ENCODE measurements at regions not wholly inside any gene's neighbourhood (a gene's known extent, or its start where the extent isn't known, plus 50 kb on each side); places are given as distances from the start of the nearest gene placed in this dataset.

GRCh38 chr3:69602112-69602511 is 137.2 kb upstream of the MITF start:
- Histone ChIP-seq H3K9me3 (no peaks in the 10 kb centered on the region), H3K4me1 (no peaks in the 10 kb centered on the region), H3K4me3 (no peak overlapping the region), H3K36me3 (no peaks in the 10 kb centered on the region), H3K27me3 (peaks cover 6% of the 10 kb centered on the region), H3K27ac (no peak overlapping the region)
- TF ChIP-seq, protein P1, sequence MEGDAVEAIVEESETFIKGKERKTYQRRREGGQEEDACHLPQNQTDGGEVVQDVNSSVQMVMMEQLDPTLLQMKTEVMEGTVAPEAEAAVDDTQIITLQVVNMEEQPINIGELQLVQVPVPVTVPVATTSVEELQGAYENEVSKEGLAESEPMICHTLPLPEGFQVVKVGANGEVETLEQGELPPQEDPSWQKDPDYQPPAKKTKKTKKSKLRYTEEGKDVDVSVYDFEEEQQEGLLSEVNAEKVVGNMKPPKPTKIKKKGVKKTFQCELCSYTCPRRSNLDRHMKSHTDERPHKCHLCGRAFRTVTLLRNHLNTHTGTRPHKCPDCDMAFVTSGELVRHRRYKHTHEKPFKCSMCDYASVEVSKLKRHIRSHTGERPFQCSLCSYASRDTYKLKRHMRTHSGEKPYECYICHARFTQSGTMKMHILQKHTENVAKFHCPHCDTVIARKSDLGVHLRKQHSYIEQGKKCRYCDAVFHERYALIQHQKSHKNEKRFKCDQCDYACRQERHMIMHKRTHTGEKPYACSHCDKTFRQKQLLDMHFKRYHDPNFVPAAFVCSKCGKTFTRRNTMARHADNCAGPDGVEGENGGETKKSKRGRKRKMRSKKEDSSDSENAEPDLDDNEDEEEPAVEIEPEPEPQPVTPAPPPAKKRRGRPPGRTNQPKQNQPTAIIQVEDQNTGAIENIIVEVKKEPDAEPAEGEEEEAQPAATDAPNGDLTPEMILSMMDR (IDR thresholded peaks at IDR 0.05): no peak
- TF ChIP-seq POLR2AphosphoS5 (IDR thresholded peaks at IDR 0.05): no peak
- TF ChIP-seq EP300 (IDR thresholded peaks at IDR 0.05): no peak
- TF ChIP-seq POLR2A (IDR thresholded peaks at IDR 0.05): no peak
- 93% methylated on average over 4 of the region's 4 CpGs for WGBS
- no peak for DNase-seq (ENCODE audit: low spot score in 2 of 2)

DNA sequence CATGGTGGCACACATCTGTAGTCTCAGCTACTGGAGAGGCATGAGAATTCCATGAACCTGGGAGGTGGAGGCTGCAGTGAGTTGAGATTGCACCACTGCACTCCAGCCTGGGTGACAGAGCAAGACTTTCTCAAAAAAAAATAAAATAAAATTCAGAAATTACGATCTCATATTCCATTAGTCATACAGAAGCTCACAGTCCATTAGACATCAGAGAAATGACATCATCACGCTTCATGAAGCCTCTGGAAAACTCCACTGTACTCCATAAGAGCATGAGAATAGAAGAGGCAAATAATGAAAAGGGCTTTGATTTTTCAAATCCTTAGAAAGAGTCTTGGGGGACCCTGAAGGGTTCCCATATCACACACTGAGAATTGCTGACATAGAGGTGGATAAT is 145.0 kb upstream of the MITF start:
- WGBS: 93% methylated on average over 2 of the region's 2 CpGs
- Histone ChIP-seq H3K27me3 (no peaks in the 10 kb centered on the region), H3K4me3 (no peak overlapping the region), H3K27ac (no peak overlapping the region), H3K4me1 (no peaks in the 10 kb centered on the region), H3K36me3 (no peaks in the 10 kb centered on the region), H3K9me3 (no peaks in the 10 kb centered on the region)
- TF ChIP-seq POLR2AphosphoS5 (IDR thresholded peaks at IDR 0.05): no peak
- no peak for TF ChIP-seq POLR2A (IDR thresholded peaks at IDR 0.05)
- TF ChIP-seq, protein P1 (IDR thresholded peaks at IDR 0.05): no peak
- no peak for TF ChIP-seq EP300 (IDR thresholded peaks at IDR 0.05)
- DNase-seq (ENCODE audit: low spot score in 2 of 2): no peak

DNA sequence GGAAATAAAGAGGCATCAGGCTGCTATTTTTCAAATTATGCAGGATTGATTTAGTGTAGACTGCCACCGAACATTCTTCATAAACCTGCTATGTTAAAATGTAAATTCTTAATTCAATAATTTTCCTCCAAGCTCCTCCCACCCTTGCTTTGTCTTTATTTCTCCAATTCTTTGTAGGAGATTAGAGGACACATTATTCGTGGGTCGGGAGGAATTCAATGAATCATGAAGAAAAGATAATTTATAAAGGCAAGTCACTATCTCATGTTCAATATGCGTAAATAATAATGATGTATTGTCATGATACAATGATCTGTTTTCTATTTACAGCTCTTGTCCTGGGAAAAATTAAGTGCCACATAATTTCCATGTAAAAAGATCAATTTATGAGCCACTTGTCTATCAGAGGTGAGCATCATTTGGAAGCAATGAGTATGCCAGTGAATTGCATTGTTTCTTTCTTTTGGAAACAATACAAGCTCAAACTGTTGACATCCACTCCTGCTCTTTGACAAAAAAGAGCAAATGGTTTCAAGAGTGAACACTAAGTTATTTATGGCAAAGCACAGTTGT is 148.0 kb upstream of the MITF start:
- no peak for DNase-seq (ENCODE audit: low spot score in 2 of 2)
- TF ChIP-seq, protein P1 (IDR thresholded peaks at IDR 0.05): no peak
- TF ChIP-seq POLR2AphosphoS5 (IDR thresholded peaks at IDR 0.05): no peak
- TF ChIP-seq POLR2A (IDR thresholded peaks at IDR 0.05): no peak
- no peak for TF ChIP-seq EP300 (IDR thresholded peaks at IDR 0.05)
- no peaks in the 10 kb centered on the region for H3K36me3 ChIP-seq
- no peak overlapping the region for H3K27ac ChIP-seq
- no peak overlapping the region for H3K4me3 ChIP-seq
- no peaks in the 10 kb centered on the region for H3K4me1 ChIP-seq
- WGBS: 69% methylated on average over 4 of the region's 4 CpGs
- no peaks in the 10 kb centered on the region for H3K27me3 ChIP-seq
- peaks cover 9% of the 10 kb centered on the region for H3K9me3 ChIP-seq

GRCh38 chr3:69590111-69590510 is 149.2 kb upstream of the MITF start:
- no peak for DNase-seq (ENCODE audit: low spot score in 2 of 2)
- H3K36me3 ChIP-seq: no peaks in the 10 kb centered on the region

DNA sequence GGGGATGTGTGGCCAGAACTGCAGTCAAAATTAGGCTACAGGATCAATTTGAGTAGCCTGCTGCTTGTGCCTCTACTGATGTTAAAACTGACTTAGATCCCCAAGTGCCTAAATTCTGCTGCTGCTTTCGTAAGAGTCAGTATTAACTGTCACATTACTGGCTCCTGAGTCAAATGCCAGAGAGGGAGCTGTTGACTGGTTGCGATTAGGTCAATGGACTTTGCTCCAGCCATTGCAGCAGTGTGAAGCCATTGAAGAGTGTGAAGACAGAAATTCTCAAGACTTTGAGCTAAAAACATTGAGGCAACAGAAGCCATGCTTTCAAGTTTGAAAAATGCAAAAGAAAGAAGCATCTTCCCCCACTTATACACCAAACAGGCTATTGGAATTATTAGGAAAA is 151.1 kb upstream of the MITF start:
- TF ChIP-seq POLR2AphosphoS5 (IDR thresholded peaks at IDR 0.05): no peak
- no peak for DNase-seq (ENCODE audit: low spot score in 2 of 2)
- 93% methylated on average over 2 of the region's 2 CpGs for WGBS

More at GRCh38 chr3:69590111-69590510, 149.2 kb upstream of the MITF start:
- TF ChIP-seq POLR2A (IDR thresholded peaks at IDR 0.05) (no peak), POLR2AphosphoS5 (IDR thresholded peaks at IDR 0.05) (no peak), EP300 (IDR thresholded peaks at IDR 0.05) (no peak)
- TF ChIP-seq, protein P1 (IDR thresholded peaks at IDR 0.05): no peak
- H3K4me1 ChIP-seq: no peaks in the 10 kb centered on the region
- H3K27me3 ChIP-seq: no peaks in the 10 kb centered on the region
- H3K4me3 ChIP-seq: no peak overlapping the region
- peaks cover 12% of the 10 kb centered on the region for H3K9me3 ChIP-seq
- H3K27ac ChIP-seq: no peak overlapping the region

GRCh38 chr3:69585472-69585871 is 153.8 kb upstream of the MITF start:
- 94% methylated on average over 1 of the region's 1 CpG for WGBS

More for the DNA sequence above, 151.1 kb upstream of the MITF start:
- H3K27ac ChIP-seq: no peak overlapping the region
- no peaks in the 10 kb centered on the region for H3K36me3 ChIP-seq
- H3K4me1 ChIP-seq: no peaks in the 10 kb centered on the region
- H3K9me3 ChIP-seq: peaks cover 12% of the 10 kb centered on the region
- no peak overlapping the region for H3K4me3 ChIP-seq
- no peaks in the 10 kb centered on the region for H3K27me3 ChIP-seq

More at GRCh38 chr3:69585472-69585871, 153.8 kb upstream of the MITF start:
- Histone ChIP-seq H3K36me3 (no peaks in the 10 kb centered on the region), H3K27ac (no peak overlapping the region), H3K9me3 (peaks cover 12% of the 10 kb centered on the region), H3K4me3 (no peak overlapping the region), H3K4me1 (no peaks in the 10 kb centered on the region), H3K27me3 (peaks cover 3% of the 10 kb centered on the region)
- no peak for DNase-seq (ENCODE audit: low spot score in 2 of 2)
- TF ChIP-seq, protein P1 (IDR thresholded peaks at IDR 0.05): no peak
- TF ChIP-seq POLR2AphosphoS5 (IDR thresholded peaks at IDR 0.05) (no peak), EP300 (IDR thresholded peaks at IDR 0.05) (no peak), POLR2A (IDR thresholded peaks at IDR 0.05) (no peak)
